ENCODE measurements at regions not wholly inside any gene's neighbourhood (a gene's known extent, or its start where the extent isn't known, plus 50 kb on each side); places are given as distances from the start of the nearest gene placed in this dataset.
"Not testable (repeated sequence)": the region's sequence is repeated elsewhere in the genome, so short reads cannot be mapped to it uniquely, and the experiment has no call there.

DNA sequence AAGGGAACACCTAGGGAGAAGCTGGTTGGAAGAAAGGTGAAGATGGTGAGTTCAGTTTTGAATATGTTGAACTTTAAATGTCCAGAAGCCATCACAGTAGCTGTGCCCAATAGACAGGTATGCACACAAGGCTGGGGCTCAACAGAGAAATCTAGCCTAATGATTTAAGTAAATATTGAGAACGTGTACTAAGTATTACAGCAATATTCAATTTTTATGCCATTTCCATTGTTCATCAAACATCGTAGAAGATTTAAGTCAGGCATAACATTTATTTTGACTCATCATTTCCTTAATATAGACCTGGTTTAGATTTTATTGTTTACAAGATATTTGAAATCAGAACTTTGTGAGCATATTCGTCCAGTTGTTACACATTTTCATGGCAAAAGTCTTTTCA, 116.4 kb downstream of the HPGD start:
- ChIA-PET CTCF (no interaction called here), POLR2A (no interaction called here)
- TF ChIP-seq ELF4 (IDR thresholded peaks at IDR 0.05) (no peak), BHLHE40 (IDR thresholded peaks at IDR 0.05; ENCODE audit: borderline replicate concordance) (no peak), FOXK2 (IDR thresholded peaks at IDR 0.05) (no peak), SP1 (IDR thresholded peaks at IDR 0.05) (no peak), NFRKB (IDR thresholded peaks at IDR 0.05) (no peak), FOXM1 (IDR thresholded peaks at IDR 0.05; ENCODE audit: borderline replicate concordance) (no peak), HDGF (IDR thresholded peaks at IDR 0.05; ENCODE audit: borderline replicate concordance) (no peak), CTBP1 (IDR thresholded peaks at IDR 0.05; ENCODE audit: borderline replicate concordance) (no peak), ZNF384 (IDR thresholded peaks at IDR 0.05) (no peak), PKNOX1 (IDR thresholded peaks at IDR 0.05) (no peak), FOXA1 (IDR thresholded peaks at IDR 0.05) (no peak), L3MBTL2 (conservative IDR thresholded peaks at IDR 0.05) (no peak), ARNT (IDR thresholded peaks at IDR 0.05) (no peak), TARDBP (IDR thresholded peaks at IDR 0.05) (no peak), SUZ12 (IDR thresholded peaks at IDR 0.05) (no peak)

GRCh38 chr4:174404677-174405076, 117.6 kb downstream of the HPGD start:
- POLR2A ChIA-PET = no interaction called here
- CTCF ChIA-PET = no interaction called here
- DNase-seq (ENCODE audit: extremely low spot score) = no peak

More for the DNA sequence above, 116.4 kb downstream of the HPGD start:
- no peak for DNase-seq (ENCODE audit: extremely low spot score)

GRCh38 chr4:174403177-174403543, 119.1 kb downstream of the HPGD start:
- DNase-seq (ENCODE audit: extremely low spot score) = no peak
- TF ChIP-seq HDGF (IDR thresholded peaks at IDR 0.05; ENCODE audit: borderline replicate concordance) = no peak
- no peak for TF ChIP-seq BHLHE40 (IDR thresholded peaks at IDR 0.05; ENCODE audit: borderline replicate concordance)
- no peak for TF ChIP-seq NFRKB (IDR thresholded peaks at IDR 0.05)
- ChIA-PET POLR2A (no interaction called here), CTCF (interaction anchor here (1.5 kb wide), 1 partner anchor 37 kb away, joined by 3 read pairs; no protein-coding TSS in a partner anchor)

More at GRCh38 chr4:174404677-174405076, 117.6 kb downstream of the HPGD start:
- TF ChIP-seq HDGF (IDR thresholded peaks at IDR 0.05; ENCODE audit: borderline replicate concordance) (no peak), BHLHE40 (IDR thresholded peaks at IDR 0.05; ENCODE audit: borderline replicate concordance) (no peak), SP1 (IDR thresholded peaks at IDR 0.05) (no peak), LEF1 (IDR thresholded peaks at IDR 0.05; ENCODE audit: borderline replicate concordance) (no peak), FOXM1 (IDR thresholded peaks at IDR 0.05; ENCODE audit: borderline replicate concordance) (no peak), SUZ12 (IDR thresholded peaks at IDR 0.05) (no peak), ARNT (IDR thresholded peaks at IDR 0.05) (no peak), L3MBTL2 (conservative IDR thresholded peaks at IDR 0.05) (no peak), ELF4 (IDR thresholded peaks at IDR 0.05) (no peak), FOXK2 (IDR thresholded peaks at IDR 0.05) (no peak), PKNOX1 (IDR thresholded peaks at IDR 0.05) (no peak), CTBP1 (IDR thresholded peaks at IDR 0.05; ENCODE audit: borderline replicate concordance) (no peak), ZNF384 (IDR thresholded peaks at IDR 0.05) (no peak), FOXA1 (IDR thresholded peaks at IDR 0.05) (no peak), TARDBP (IDR thresholded peaks at IDR 0.05) (no peak)

DNA sequence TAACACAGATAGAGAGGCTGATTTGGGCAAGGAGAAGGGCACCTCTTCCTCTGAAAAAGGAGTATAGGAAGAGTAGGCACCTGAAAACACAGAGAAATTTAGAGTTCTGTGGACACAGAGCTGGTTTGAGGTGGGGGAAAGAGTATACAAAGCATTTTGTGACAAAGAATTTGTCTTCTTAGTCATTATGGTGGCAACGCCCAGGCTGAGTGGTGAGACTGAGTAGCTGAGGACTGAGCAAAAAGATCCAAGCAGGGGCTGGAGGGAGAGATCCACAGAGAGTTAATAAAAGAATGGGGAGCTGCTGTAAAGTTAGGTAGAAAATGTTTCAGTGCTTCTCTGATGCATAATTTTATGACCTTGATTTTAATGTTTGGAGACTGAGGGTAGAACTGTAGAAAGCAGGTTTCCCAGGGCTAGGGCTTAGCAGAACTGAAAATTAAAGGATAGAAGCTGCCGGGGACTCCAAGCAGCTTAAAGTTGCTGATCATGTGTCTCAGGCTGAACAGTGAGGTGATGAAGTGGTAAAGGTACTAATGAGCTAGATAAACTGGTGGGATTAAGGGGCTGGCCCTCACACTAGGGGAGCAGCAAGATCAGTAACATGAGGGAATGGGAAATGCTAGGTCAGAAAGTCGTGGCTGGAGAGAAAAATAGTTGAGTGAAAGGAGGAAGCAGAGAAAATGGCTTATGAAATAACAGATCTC, 118.9 kb downstream of the CEP44 start:
- DNase-seq (ENCODE audit: extremely low spot score) = no peak
- no peak for TF ChIP-seq TARDBP (IDR thresholded peaks at IDR 0.05)
- no peak for TF ChIP-seq FOXK2 (IDR thresholded peaks at IDR 0.05)
- TF ChIP-seq NFRKB (IDR thresholded peaks at IDR 0.05) = no peak
- no peak for TF ChIP-seq ELF4 (IDR thresholded peaks at IDR 0.05)
- TF ChIP-seq L3MBTL2 (conservative IDR thresholded peaks at IDR 0.05) = no peak
- TF ChIP-seq ZNF384 (IDR thresholded peaks at IDR 0.05) = no peak
- TF ChIP-seq CTBP1 (IDR thresholded peaks at IDR 0.05; ENCODE audit: borderline replicate concordance) = no peak
- no peak for TF ChIP-seq FOXM1 (IDR thresholded peaks at IDR 0.05; ENCODE audit: borderline replicate concordance)
- no peak for TF ChIP-seq SUZ12 (IDR thresholded peaks at IDR 0.05)
- TF ChIP-seq HDGF (IDR thresholded peaks at IDR 0.05; ENCODE audit: borderline replicate concordance) = no peak
- TF ChIP-seq ARNT (IDR thresholded peaks at IDR 0.05) = no peak
- TF ChIP-seq PKNOX1 (IDR thresholded peaks at IDR 0.05) = no peak
- TF ChIP-seq FOXA1 (IDR thresholded peaks at IDR 0.05) = no peak
- no peak for TF ChIP-seq SP1 (IDR thresholded peaks at IDR 0.05)
- TF ChIP-seq BHLHE40 (IDR thresholded peaks at IDR 0.05; ENCODE audit: borderline replicate concordance) = no peak
- TF ChIP-seq LEF1 (IDR thresholded peaks at IDR 0.05; ENCODE audit: borderline replicate concordance) = no peak
- CTCF ChIA-PET = interaction anchor here (1.5 kb wide), 1 partner anchor 36 kb away, joined by 3 read pairs; no protein-coding TSS in a partner anchor
- POLR2A ChIA-PET = no interaction called here

DNA sequence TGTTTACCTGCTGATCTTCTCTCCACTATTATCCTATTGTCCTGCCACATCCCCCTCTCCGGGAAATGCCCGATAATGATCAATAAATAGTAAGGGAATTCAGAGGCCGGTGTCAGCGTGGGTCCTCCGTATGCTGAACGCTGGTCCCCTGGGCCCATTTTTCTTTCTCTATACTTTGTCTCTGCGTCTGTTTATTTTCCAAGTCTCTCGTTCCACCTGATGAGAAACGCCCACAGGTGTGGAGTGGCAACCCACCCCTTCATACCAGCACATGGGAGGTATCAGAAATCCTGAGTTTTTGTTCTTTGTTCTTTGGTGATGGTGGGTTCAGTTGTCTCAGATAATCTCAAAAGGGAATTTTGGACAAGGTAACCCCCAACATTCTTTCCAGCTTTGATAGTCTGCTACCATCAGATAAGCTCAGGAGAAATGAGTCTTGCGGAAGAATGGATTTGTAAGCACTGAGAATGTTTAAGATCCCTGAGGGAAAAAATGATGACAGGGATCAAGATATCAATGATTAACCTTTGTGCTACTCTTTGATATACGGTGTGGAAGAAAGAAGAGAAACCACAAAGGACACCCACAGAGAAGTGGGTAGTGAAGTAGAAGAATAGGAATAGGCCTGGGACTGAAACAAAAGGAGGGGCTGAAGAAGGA, 117.9 kb downstream of the CEP44 start:
- no peak for DNase-seq (ENCODE audit: extremely low spot score)
- no peak for TF ChIP-seq CTBP1 (IDR thresholded peaks at IDR 0.05; ENCODE audit: borderline replicate concordance)
- POLR2A ChIA-PET = no interaction called here
- CTCF ChIA-PET = no interaction called here

GRCh38 chr4:174400603-174401302, 117.0 kb downstream of the CEP44 start:
- CTCF ChIA-PET; POLR2A ChIA-PET; DNase-seq (ENCODE audit: extremely low spot score): not testable (repeated sequence)

Measured in HEK293T (cell line).